Uterus (tissue), 3 donors: ENCODE measurements at regions not wholly inside any gene's neighbourhood (a gene's known extent, or its start where the extent isn't known, plus 50 kb on each side); places are given as distances from the start of the nearest gene placed in this dataset.

ENCODE experiments used
- DNase-seq, 2 donors: peaks; one replicate each; pipeline ENCODE4 v3.0.0-alpha.2; 2019 to 2020
- H3K27ac ChIP-seq, 2 donors: fragments of 200-600 bp; sonication (generic); 1 replicate in 1 of 2; 2 replicates in 1 of 2; pipeline ENCODE4 v1.5.1; 2016 to 2018
- H3K27me3 ChIP-seq, 2 donors: fragments of 200-600 bp; sonication (generic); one replicate each; pipeline ENCODE4 v1.5.1; 2018 to 2019; ENCODE audit warnings: control low read depth in 1 of 2
- H3K36me3 ChIP-seq, 2 donors: fragments of 200-600 bp; sonication (generic); one replicate each; pipeline ENCODE4 v1.5.1; 2019; ENCODE audit warnings: control low read depth in 1 of 2
- H3K4me1 ChIP-seq, 2 donors: fragments of 200-600 bp; sonication (generic); one replicate each; pipeline ENCODE4 v1.5.1; 2018 to 2019; ENCODE audit warnings: control low read depth in 1 of 2
- H3K4me3 ChIP-seq, 2 donors: fragments of 200-600 bp; sonication (generic); 1 replicate in 1 of 2; 2 replicates in 1 of 2; pipeline ENCODE4 v1.5.1; 2018 to 2019; ENCODE audit warnings: mild to moderate bottlenecking in 1 of 2
- H3K9me3 ChIP-seq, 2 donors: fragments of 200-600 bp; sonication (generic); one replicate each; pipeline ENCODE4 v1.5.1; 2019; ENCODE audit warnings: control low read depth in 1 of 2
- CTCF ChIP-seq, 4 experiments: fragments of 200-600 bp in 2 of 4; fragments of 450-650 bp in 2 of 4; sonication (generic) in 2 of 4; IDR thresholded peaks; one replicate each; pipeline ENCODE4 v1.5.1; 2016 to 2019; ENCODE audit warnings: antibody characterized with exemption in 4 of 4, mild to moderate bottlenecking in 2 of 4, moderate library complexity in 1 of 4
- POLR2A ChIP-seq, 2 donors: fragments of 450-650 bp; IDR thresholded peaks; one replicate each; pipeline ENCODE4 v1.6.1; 2016; ENCODE audit warnings: antibody characterized with exemption in 2 of 2, mild to moderate bottlenecking in 1 of 2, moderate library complexity in 1 of 2
- intact Hi-C: fragments of 100-400 bp; cut with DNase I; formaldehyde crosslinking; loops from one replicate; pipeline ENCODE4 v1.15.1; 2023; ENCODE audit warnings: low total_unique reads
- donor health status: DM: yes; HTN: yes; CAD: no.

- no peak for TF ChIP-seq CTCF (IDR thresholded peaks at IDR 0.05)
- TF ChIP-seq POLR2A (IDR thresholded peaks at IDR 0.05) = no peak
- Histone ChIP-seq H3K27ac (peak overlapping the region in 1 of 2 donors; percentile 28), H3K4me1 (no peaks in the 10 kb centered on the region), H3K36me3 (no peaks in the 10 kb centered on the region), H3K9me3 (no peaks in the 10 kb centered on the region), H3K4me3 (no peak overlapping the region), H3K27me3 (no peaks in the 10 kb centered on the region)
- DNase-seq = no peak
- intact Hi-C loops = no loop called here
Measured at GRCh38 chr2:39938035-39938835, 159.2 kb upstream of the THUMPD2 start.

- no peaks in the 10 kb centered on the region for H3K36me3 ChIP-seq
- H3K9me3 ChIP-seq = no peaks in the 10 kb centered on the region
- H3K4me1 ChIP-seq = no peaks in the 10 kb centered on the region
- no peak for DNase-seq
- no peaks in the 10 kb centered on the region for H3K27me3 ChIP-seq
- H3K27ac ChIP-seq = peak overlapping the region in 1 of 2 donors; percentile 28
- intact Hi-C loops = no loop called here
- no peak overlapping the region for H3K4me3 ChIP-seq
- TF ChIP-seq POLR2A (IDR thresholded peaks at IDR 0.05) (no peak), CTCF (IDR thresholded peaks at IDR 0.05) (no peak)
Measured at GRCh38 chr2:39937621-39938020, 158.6 kb upstream of the THUMPD2 start.

GRCh38 chr2:39934851-39935250 is 155.8 kb upstream of the THUMPD2 start:
- no peak overlapping the region for H3K27ac ChIP-seq
- H3K4me1 ChIP-seq = no peaks in the 10 kb centered on the region
- no peaks in the 10 kb centered on the region for H3K36me3 ChIP-seq
- TF ChIP-seq POLR2A (IDR thresholded peaks at IDR 0.05) (no peak), CTCF (IDR thresholded peaks at IDR 0.05) (no peak)
- DNase-seq = no peak
- H3K27me3 ChIP-seq = no peaks in the 10 kb centered on the region
- H3K9me3 ChIP-seq = no peaks in the 10 kb centered on the region
- intact Hi-C loops = no loop called here
- no peak overlapping the region for H3K4me3 ChIP-seq

GRCh38 chr2:39933196-39933595 is 154.1 kb upstream of the THUMPD2 start:
- Histone ChIP-seq H3K4me3 (no peak overlapping the region), H3K27me3 (no peaks in the 10 kb centered on the region), H3K36me3 (no peaks in the 10 kb centered on the region), H3K27ac (no peak overlapping the region), H3K9me3 (no peaks in the 10 kb centered on the region), H3K4me1 (no peaks in the 10 kb centered on the region)
- DNase-seq = no peak
- no peak for TF ChIP-seq CTCF (IDR thresholded peaks at IDR 0.05)
- no peak for TF ChIP-seq POLR2A (IDR thresholded peaks at IDR 0.05)
- intact Hi-C loops = no loop called here

- intact Hi-C loops = no loop called here
- Histone ChIP-seq H3K4me1 (no peaks in the 10 kb centered on the region), H3K27me3 (no peaks in the 10 kb centered on the region), H3K27ac (no peak overlapping the region), H3K4me3 (no peak overlapping the region), H3K9me3 (no peaks in the 10 kb centered on the region), H3K36me3 (no peaks in the 10 kb centered on the region)
- no peak for DNase-seq
- TF ChIP-seq CTCF (IDR thresholded peaks at IDR 0.05) (no peak), POLR2A (IDR thresholded peaks at IDR 0.05) (no peak)
Measured at GRCh38 chr2:39932198-39932597, 153.1 kb upstream of the THUMPD2 start.
